MM.1S (cell line): ENCODE measurements at regions not wholly inside any gene's neighbourhood (a gene's known extent, or its start where the extent isn't known, plus 50 kb on each side); places are given as distances from the start of the nearest gene placed in this dataset.

Experiments used
- CTCF ChIP-seq: fragments of 300-600 bp; sonication (generic); IDR thresholded peaks from 2 replicates; pipeline ENCODE4 v1.5.1; 2016; ENCODE audit warnings: antibody characterized with exemption, low read length, mixed read lengths
- EZH2 ChIP-seq: fragments of 300-600 bp; sonication (generic); optimal IDR thresholded peaks from 2 replicates; pipeline ENCODE3; 2017; ENCODE audit warnings: low read depth, mild to moderate bottlenecking, antibody characterized with exemption, low read length, mixed read lengths

DNA sequence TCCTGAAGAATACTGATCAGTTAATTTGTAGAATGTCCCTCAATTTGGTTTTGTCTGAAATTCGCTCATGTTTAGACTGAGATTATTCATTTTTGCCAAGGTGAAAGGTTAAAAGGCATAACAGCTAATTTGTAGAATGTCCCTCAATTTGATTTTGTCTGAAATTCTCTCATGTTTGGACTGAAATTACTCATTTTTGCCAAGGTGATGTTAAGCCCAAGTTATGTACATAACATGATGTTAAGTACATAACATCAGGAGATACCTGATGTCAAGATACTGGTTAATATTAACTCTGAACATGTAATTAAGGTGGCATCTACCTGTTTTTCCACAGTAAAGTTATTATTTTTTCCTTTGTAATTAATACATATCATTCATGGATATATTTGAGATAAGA is 243.4 kb upstream of the PMFBP1 start:
- no peak for TF ChIP-seq CTCF
- TF ChIP-seq EZH2: no peak
